ENCODE measurements at regions not wholly inside any gene's neighbourhood (a gene's known extent, or its start where the extent isn't known, plus 50 kb on each side); places are given as distances from the start of the nearest gene placed in this dataset.

GRCh38 chr7:21107101-21107500 is 320.4 kb upstream of the SP8 start:
- no peak for TF ChIP-seq POLR2AphosphoS5 (IDR thresholded peaks at IDR 0.05; ENCODE audit: low read length)
- no peak for TF ChIP-seq CHD2 (IDR thresholded peaks at IDR 0.05; ENCODE audit: borderline replicate concordance, low read depth, low read length)
- no peak for TF ChIP-seq EZH2 (IDR thresholded peaks at IDR 0.05; ENCODE audit: borderline replicate concordance, control insufficient read depth, low read depth, low read length)
- no peak for TF ChIP-seq POLR2A (IDR thresholded peaks at IDR 0.05; ENCODE audit: low read depth, low read length)
- no peak for TF ChIP-seq SP1 (IDR thresholded peaks at IDR 0.05; ENCODE audit: low read depth, low read length)
- TF ChIP-seq CTCF (IDR thresholded peaks at IDR 0.05 in 2 of 3, conservative IDR thresholded peaks at IDR 0.05 in 1 of 3; ENCODE audit: control insufficient read depth in 2 of 3, extremely low read depth in 1 of 3, insufficient read depth in 1 of 3, low read depth in 3 of 3, low read length in 3 of 3): no peak
- no peak for TF ChIP-seq RBBP5 (conservative IDR thresholded peaks at IDR 0.05)
- TF ChIP-seq ESRRA (IDR thresholded peaks at IDR 0.05; ENCODE audit: low read length): no peak
- TF ChIP-seq TAF1 (IDR thresholded peaks at IDR 0.05; ENCODE audit: borderline replicate concordance, low read depth, low read length): no peak
- no peak for TF ChIP-seq MYC (IDR thresholded peaks at IDR 0.05; ENCODE audit: insufficient read depth, insufficient read length, insufficient replicate concordance, low read length, severe bottlenecking)
- no peak for TF ChIP-seq PAX8 (IDR thresholded peaks at IDR 0.05)
- TF ChIP-seq, protein P1, sequence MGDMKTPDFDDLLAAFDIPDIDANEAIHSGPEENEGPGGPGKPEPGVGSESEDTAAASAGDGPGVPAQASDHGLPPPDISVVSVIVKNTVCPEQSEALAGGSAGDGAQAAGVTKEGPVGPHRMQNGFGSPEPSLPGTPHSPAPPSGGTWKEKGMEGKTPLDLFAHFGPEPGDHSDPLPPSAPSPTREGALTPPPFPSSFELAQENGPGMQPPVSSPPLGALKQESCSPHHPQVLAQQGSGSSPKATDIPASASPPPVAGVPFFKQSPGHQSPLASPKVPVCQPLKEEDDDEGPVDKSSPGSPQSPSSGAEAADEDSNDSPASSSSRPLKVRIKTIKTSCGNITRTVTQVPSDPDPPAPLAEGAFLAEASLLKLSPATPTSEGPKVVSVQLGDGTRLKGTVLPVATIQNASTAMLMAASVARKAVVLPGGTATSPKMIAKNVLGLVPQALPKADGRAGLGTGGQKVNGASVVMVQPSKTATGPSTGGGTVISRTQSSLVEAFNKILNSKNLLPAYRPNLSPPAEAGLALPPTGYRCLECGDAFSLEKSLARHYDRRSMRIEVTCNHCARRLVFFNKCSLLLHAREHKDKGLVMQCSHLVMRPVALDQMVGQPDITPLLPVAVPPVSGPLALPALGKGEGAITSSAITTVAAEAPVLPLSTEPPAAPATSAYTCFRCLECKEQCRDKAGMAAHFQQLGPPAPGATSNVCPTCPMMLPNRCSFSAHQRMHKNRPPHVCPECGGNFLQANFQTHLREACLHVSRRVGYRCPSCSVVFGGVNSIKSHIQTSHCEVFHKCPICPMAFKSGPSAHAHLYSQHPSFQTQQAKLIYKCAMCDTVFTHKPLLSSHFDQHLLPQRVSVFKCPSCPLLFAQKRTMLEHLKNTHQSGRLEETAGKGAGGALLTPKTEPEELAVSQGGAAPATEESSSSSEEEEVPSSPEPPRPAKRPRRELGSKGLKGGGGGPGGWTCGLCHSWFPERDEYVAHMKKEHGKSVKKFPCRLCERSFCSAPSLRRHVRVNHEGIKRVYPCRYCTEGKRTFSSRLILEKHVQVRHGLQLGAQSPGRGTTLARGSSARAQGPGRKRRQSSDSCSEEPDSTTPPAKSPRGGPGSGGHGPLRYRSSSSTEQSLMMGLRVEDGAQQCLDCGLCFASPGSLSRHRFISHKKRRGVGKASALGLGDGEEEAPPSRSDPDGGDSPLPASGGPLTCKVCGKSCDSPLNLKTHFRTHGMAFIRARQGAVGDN (IDR thresholded peaks at IDR 0.05): no peak
